ENCODE measurements at regions not wholly inside any gene's neighbourhood (a gene's known extent, or its start where the extent isn't known, plus 50 kb on each side); places are given as distances from the start of the nearest gene placed in this dataset.
"Not testable (repeated sequence)": the region's sequence is repeated elsewhere in the genome, so short reads cannot be mapped to it uniquely, and the experiment has no call there.

DNA sequence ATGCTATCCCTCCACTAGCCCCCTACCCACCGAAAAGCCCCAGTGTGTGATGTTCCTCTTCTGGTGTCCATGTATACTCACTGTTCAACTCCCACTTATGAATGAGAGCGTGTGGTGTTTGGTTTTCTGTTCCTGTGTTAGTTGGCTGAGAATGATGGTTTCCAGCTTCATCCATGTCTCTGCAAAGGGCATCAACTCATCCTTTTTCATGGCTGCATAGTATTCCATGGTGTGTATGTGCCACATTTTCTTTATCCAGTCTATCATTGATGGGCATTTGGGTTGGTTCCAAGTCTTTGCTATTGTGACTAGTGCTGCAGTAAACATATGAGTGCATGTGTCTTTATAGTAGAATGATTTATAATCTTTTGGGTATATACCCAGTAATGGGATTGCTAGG lies 599.3 kb upstream of the B3GAT1 start:
- not testable (repeated sequence) for DNase-seq (ENCODE audit: low spot score)

DNA sequence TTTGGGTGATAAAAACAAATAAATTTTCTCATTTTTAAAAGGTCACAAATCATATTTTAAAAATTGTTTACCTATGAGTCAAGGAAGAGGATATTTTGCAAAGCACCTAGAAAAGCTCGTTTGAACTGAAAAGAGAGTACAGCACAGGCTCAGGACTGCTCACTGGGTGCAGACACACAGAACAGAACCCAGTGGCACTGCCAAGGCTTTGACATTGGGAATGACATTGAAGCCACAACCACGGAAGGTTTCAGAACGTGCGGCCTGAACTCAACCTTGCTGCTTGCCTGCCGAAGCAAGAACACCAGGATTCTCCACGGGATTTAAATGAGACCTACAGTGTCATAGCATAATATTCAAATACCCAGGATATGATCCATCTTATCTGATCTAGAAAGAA lies 597.1 kb upstream of the B3GAT1 start:
- no peak for DNase-seq (ENCODE audit: low spot score)

DNA sequence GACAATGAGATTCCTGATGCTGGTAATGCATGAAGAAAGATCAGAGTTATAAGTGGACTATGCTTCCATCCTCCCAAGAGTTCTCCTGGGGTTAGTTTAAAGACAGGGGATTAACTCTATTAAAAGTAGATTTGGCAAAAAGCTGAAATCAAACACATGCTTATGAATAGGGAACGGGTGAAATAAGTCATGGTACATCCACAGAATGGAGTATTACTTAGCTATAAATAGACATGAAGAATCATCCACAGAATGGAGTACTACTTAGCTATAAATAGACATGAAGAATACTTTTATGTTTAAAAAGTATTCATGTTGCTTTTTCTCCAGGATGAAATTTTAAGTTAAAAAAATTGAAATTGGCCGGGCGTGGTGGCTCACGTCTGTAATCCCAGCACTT lies 596.4 kb upstream of the B3GAT1 start:
- no peak for DNase-seq (ENCODE audit: low spot score)

DNA sequence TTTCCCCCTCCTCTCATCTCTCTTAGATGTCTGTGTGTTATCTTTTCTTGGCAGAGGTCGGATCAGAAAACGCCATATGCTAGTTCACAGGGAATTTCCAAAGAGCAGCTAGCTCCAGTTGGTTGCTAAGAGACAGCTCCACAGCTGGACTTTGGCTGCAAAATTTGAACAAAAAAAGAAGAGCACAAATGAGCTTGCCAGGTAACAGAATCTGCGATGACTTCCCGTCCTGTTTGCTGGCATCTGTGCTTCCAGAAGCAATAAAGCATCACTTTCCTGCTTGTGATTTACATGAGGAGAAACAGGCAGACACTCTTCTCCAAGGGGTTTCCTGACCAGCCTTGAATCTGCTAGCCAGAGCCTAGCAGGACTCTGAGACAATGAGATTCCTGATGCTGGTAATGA lies 596.0 kb upstream of the B3GAT1 start:
- DNase-seq (ENCODE audit: low spot score), result no peak

DNA sequence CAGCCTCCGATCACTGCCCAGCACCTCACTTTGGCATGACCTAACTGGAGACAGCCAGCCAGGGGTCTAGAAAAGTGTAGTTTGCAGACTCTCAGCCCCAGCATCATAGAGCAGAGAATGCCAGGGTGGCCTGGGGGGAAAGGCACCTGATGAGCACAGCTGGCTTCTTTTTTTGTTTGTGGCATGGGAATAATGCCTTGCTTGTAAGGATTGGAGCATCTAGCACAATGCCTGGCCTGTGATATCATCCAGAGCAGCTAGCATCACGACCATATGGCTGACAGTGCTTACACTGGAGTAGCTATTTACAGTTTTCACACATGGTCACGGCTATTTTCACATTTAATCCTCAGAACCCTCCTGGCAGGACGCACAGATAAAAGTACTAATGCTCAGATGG lies 594.8 kb upstream of the B3GAT1 start:
- no peak for DNase-seq (ENCODE audit: low spot score)

DNA sequence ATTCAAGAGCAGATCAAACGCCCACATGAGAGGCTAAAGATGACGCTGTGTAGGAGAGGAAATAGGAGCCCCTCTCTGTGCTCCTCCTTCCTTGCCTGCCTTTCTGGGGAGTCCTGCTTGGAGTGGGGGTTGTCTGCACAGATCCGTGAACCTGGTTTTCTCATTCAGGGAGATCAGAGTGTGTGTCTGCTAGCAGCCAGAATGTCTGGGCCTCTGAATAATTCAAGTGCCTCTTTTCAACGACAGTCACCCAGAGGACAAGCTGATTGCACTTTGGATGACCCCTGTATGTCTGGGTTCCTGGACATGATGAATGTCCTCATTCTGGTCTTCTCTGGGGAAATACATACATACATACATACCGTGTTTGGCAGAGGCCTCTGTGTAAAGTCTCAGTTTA lies 592.5 kb upstream of the B3GAT1 start:
- DNase-seq (ENCODE audit: low spot score), result no peak

DNA sequence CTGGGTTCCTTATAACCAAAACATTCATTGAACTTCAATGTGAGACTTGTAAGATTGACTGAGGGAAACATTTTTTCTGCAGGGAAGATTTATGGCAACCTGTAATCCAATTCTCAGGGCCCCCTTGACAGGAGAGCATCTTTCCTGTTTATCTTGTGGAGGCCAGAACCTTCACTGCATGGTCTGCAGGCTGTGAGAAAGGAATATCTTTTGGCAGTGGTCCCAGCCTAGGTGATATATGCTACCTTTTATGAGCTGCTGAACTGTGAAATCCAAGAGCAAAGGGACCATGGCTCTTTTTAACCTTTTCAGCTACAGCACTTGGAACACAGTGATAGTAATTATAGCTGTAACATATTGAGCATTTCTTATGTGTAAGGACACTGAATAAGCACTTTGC lies 590.2 kb upstream of the B3GAT1 start:
- DNase-seq (ENCODE audit: low spot score), result no peak

DNA sequence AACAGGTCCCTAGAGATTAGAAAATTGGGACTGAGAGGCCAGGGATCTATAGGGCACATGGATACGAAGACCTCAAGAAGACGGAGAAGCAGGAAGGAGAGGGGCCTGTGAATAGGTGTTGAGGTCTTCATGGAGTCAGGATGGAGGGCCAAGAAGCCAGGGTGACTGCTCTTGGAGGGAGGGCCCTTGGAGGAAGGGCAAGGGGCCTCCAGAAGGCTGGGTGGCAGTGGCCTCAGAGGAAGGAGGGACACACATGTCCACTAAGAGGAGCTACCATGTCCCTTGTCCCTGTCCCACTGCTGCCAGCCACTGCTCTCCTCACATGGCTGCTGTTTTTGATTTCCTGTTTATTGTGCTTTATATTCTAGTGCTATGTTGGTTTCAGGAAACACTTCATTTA lies 589.5 kb upstream of the B3GAT1 start:
- DNase-seq (ENCODE audit: low spot score), result no peak

DNA sequence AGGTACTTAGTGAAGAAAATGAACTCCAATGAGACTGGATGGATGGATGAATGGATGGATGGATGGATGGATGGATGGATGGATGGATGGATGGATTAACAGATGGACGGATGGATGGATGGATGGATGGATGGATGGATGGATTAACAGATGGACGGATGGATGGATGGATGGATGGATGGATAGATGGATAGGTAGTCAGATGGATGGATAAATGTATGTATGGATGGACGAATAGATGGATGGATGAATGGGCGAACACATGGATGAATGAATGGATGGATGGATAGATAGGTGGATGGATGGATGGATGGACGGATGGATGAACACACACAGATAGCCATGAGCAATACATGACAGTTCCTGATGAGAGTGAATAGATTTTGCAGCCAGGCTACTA lies 589.0 kb upstream of the B3GAT1 start:
- not testable (repeated sequence) for DNase-seq (ENCODE audit: low spot score)

DNA sequence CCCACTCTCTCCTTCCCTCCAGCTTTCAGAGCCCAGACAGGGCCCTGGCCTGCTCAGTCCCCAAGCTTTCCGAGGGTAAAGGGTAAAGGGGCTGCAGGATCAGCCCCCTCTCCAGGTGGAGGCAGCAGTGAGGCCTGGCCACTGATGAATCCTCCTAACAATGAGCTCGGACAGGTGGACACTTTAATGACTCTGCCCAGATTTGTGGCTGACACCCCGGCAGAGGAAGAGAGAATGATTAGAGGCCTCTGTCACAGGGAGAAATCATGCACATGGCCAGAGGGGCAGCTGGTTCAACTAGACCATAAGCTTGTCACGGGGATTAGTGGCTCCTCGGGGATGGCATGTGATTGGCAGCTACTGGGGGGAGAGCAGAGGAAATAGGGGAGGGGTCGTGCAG lies 587.5 kb upstream of the B3GAT1 start:
- no peak for DNase-seq (ENCODE audit: low spot score)

DNA sequence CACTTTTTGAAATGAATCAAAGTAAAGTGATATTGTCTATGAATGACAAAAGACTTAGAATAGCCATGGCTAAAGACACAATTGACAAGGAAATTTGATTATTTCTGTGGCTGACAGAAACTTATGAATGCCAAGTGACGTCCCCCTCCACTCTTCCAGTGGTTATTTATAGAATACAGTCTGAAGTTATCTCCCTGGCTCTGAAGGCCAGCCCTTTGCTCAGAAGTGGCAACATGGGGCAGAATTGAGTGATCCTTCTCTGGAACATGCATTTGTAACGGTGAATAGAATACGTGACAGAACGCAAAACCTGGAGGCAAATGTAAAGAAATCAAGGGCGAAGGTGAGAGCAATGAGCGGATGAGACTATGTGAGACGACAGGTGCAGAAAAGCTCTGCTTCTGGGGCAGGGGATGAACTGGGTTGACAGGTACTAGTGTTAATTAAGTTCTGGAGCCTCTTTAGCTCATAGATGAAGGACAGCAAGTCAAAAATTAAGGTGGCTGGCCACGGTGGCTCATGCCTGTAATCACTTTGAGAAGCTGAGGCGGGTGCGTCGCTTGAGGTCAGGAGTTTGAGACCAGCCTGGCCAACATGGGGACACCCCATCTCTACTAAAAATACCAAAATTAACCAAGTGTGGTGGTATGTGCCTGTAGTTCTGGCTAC lies 585.7 kb upstream of the B3GAT1 start:
- no peak for DNase-seq (ENCODE audit: low spot score)

DNA sequence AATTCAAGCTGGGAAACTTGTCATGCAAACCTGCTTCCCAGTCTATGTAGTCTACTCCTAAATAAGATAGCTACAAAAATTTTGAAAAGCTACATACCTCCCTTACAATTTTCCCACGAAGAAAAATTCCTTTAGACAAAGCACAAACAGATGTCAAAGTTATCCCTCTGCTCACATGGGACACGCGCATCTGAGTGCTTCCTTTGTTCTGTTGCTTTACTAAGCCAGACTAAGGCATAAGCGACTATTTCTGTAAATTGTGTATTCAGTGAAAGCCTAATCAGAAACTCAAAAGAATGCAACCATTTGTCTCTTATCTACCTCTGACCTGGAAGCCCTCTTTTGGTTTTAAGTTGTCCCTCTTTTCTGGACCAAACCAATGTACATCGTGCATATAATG lies 583.7 kb upstream of the B3GAT1 start:
- DNase-seq (ENCODE audit: low spot score), result no peak

DNA sequence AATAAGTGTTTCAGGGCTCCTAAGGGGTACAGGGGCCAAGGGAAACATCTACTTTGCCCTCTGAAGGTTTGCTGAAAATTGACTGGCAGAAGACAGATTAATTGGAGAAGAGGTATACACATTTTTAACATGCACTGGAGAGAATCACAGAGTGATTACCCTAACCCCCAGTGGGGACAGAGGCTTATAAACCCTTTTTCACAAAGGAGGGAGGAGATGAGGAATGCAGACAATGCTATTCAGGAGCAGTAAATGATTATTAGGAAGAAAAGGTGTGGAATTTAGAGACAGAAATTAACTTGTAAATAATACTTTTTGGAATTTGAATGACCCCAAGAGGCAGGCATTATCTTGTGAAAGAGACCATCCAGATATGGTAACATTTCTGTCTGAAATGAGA lies 582.4 kb upstream of the B3GAT1 start:
- no peak for DNase-seq (ENCODE audit: low spot score)

DNA sequence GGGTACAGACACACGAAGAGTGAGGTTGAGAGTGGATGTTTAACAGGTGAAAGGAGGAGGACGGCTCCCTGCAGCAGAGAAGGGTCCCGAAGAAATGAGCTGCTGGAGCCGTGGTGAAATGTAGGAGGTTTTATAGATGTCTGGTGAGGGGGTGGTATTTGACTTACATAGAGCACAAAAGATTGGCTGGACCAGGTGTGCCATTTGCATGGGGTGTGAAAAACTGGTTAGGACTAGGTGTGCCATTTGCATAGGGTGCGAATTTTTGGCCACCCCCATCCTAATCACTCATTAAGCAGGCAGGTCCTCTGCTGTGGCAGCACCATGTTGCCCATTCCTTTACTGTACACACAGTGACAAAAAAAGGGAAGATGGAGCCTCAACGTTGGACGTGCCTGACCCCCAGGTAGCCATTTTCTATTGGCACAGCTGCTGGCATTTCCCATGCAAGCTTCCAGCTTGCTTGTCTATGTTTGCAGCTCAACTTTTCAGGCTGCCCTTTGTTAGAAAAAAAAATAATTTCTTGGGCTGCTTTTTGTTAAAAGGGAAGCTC lies 581.7 kb upstream of the B3GAT1 start:
- no peak for DNase-seq (ENCODE audit: low spot score)

DNA sequence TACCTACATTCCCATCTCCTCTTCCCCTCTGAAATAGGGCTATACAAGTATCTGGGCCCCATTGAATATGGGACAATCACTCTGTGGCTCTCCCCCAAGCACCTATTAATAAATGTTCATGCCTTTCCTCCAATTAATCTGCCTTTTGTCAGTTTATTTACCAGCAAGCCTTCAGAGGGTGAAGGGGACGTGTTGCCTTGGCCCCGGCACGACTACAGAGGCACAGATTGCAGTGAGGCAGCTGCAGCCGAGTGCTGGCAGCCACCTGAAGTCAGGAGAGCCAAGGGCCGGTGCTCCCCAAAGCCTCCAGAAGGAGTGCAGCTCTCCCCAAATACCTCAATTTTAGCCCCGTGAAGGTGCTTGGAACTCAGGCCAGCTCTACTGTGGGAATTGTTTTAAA lies 580.9 kb upstream of the B3GAT1 start:
- DNase-seq (ENCODE audit: low spot score), result no peak

DNA sequence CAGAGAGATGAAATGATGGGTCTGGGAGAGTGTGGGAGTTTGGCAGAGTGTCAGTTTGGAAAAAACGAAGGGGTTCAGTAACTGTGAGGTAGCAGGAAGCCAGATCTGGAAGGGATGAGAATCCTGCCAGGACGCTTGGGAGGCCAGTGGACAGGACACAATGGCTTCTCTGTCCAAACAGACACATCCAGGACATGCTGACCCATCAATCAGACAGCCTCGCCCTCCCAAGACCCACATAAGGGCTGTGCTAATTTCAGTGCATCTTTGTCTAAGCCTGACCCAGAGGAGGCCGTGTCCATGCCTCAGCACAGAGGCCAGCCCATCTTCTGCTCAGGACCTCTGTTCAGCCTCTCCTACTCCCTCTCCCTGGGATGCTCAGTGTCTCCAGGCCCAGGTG lies 576.5 kb upstream of the B3GAT1 start:
- no peak for DNase-seq (ENCODE audit: low spot score)

DNA sequence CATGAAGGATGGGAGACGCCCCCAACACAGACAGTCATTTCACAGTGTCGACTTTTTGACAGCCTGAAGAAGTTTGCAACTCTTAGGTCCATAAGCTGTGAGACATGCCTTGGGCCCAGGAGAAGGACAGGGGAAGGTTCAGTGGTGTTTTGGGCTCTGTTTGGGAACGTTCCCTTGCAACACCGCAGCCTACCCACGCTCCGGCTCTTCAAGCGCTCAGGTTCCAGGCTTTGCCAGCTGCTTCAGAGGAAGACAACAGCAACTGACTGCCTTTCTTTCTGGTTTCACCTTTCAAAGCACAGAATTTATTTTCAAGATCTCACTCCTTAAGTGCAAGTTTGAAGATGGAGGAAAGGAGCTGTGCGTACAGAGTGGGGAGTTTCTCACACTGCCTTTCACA lies 575.8 kb upstream of the B3GAT1 start:
- no peak for DNase-seq (ENCODE audit: low spot score)

DNA sequence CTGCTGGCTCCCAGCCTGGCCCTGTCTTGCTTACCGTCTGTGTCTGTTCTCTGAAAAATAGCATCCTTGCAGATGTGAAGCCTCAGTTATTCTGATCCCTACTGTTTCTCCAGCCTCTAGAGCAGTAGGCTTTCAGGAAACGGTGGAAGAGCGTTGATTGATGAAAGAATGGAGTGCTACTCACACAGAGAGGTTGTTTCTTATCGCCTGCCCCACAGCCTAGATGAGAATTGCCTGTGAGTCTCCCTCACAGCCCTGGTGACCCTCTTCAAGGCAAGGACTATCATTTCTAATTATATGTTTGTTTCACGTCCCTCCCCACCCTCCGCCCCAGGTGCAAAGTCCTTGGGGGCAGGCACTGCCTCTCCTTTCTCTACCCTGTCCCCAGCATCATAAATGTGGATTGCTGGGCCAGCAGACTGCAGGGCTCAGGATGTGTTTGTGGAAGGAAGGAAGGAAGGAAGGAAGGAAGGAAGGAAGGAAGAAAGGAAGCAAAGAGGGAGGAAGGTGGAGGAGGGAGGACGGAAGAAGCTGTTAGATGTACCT lies 575.3 kb upstream of the B3GAT1 start:
- DNase-seq (ENCODE audit: low spot score), result no peak

DNA sequence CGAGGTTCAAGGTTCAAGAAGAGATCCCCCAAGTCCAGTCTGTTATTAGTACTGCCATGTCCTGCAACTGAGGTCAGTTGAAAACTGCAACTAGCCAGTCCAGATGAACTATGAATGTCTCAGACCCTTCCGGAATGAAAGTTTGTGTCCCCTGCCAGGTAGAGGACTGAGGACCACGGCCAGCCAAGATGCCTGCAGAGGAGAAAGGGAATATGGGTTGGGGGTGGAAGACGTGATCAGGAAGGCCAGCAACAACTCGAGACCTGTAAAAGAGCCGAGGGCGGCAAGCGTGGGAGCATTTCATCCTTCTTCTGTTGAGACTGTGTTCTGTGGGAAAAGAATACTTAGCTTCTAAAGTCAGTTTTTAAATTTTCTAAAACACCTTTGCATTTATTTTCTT lies 572.4 kb upstream of the B3GAT1 start:
- no peak for DNase-seq (ENCODE audit: low spot score)

DNA sequence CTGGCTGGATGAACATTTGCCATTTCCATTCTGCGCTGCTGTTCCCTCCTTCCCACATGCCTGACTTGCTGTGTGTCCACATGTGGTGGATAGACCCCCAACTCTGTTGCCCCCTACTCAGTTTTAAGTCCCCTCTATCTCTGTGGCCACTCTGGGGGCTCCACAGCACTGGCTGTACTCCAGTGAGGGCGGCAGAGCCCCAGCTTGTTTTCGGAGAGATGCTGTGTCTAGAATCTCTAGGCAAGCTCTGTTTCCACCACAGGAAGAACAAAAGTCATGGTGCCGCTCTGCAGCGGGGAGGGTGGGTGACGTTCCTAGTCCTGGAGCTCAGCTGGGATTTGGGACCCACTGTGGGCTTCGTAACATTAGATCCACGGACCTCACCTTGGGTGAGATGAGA lies 570.4 kb upstream of the B3GAT1 start:
- not testable (repeated sequence) for DNase-seq (ENCODE audit: low spot score)

DNA sequence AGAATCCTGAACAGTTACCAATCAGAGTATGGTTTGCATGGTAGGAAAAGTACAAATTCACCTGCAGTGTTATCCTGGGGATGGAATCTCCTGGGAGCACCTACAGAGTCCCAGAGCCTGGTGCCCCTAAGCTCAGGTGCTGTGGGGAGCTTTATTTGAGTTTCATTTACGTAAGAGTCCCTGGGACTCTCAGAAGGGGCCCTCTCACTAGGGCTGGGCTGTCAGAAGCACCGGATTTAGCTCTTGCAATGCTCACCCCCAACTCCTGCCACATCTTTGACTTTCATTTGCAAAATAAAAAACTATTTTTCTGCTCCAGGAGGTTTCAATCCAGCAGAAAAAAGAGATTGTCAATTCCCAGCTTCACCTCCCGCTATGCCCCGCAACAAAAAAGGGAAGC lies 569.8 kb upstream of the B3GAT1 start:
- no peak for DNase-seq (ENCODE audit: low spot score)

DNA sequence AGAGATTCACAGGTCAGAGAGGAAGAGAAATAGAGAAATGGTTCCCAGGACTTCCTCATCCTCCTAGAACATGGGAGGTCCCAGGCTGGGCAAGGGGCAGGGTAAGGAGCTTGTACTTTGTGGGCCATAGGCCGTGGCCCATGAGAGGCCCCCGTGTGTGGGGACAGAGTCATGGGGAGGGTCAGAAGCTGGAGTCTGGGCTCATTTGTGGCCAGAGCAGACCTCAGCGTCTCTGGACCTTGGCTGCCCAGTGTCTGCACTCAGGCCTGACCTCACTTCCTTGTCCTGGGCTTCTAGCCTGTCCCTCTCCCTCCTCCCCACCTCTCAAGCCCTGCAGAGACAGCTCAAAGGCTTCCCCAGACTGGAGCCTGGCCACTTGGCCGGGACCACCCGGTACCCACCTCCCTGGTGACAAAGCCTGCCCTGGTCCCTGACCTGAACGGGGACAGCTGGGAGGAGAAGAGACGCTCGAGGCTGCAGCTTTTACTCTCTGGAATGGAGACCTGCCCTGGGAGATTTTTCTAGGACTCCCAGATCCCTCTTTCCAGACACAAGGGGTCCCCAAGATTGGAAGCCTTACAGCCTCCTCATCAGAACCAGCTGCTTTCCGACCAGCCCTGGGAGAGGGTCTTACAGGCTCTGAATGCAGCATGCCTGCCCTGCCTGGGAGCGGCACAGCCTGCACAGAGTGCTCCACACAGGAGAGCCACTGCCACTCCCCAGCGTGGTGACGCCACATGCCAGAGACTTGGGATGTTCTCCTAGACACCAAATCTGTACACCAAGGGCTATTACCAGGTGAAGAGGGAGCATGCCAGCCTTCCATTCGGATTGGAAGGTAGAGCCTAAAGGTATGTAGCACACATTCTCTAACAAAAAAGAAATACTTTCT lies 569.0 kb upstream of the B3GAT1 start:
- no peak for DNase-seq (ENCODE audit: low spot score)

DNA sequence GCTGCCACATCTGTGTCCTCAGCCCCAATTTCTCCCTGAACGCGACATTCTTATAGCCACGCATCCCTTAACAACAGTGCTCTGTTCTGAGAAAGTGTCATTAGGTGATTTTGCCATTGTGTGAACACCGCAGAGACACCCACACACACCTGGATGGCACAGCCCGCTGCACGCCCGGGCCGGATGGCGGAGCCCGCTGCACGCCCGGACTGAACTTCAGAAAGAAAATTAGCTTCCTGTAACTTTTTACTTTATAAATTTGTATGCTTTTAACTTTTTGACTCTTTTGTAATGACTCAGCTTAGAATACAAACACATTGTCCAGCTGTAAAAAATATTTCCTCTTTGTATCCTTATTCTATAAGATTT lies 567.0 kb upstream of the B3GAT1 start:
- not testable (repeated sequence) for DNase-seq (ENCODE audit: low spot score)
